ENCODE measurements at regions not wholly inside any gene's neighbourhood (a gene's known extent, or its start where the extent isn't known, plus 50 kb on each side); places are given as distances from the start of the nearest gene placed in this dataset.

GRCh38 chr9:74333384-74334032 lies 163.6 kb upstream of the RORB start:
- TF ChIP-seq ZFX (IDR thresholded peaks at IDR 0.05) = no peak
- TF ChIP-seq, protein P1, sequence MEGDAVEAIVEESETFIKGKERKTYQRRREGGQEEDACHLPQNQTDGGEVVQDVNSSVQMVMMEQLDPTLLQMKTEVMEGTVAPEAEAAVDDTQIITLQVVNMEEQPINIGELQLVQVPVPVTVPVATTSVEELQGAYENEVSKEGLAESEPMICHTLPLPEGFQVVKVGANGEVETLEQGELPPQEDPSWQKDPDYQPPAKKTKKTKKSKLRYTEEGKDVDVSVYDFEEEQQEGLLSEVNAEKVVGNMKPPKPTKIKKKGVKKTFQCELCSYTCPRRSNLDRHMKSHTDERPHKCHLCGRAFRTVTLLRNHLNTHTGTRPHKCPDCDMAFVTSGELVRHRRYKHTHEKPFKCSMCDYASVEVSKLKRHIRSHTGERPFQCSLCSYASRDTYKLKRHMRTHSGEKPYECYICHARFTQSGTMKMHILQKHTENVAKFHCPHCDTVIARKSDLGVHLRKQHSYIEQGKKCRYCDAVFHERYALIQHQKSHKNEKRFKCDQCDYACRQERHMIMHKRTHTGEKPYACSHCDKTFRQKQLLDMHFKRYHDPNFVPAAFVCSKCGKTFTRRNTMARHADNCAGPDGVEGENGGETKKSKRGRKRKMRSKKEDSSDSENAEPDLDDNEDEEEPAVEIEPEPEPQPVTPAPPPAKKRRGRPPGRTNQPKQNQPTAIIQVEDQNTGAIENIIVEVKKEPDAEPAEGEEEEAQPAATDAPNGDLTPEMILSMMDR (conservative IDR thresholded peaks at IDR 0.05) = no peak
- H3K27ac ChIP-seq = no peak overlapping the region

- H3K27ac ChIP-seq = no peak overlapping the region
- no peak for TF ChIP-seq ZFX (IDR thresholded peaks at IDR 0.05)
- TF ChIP-seq, protein P1 (conservative IDR thresholded peaks at IDR 0.05) = no peak
These were observed 162.9 kb upstream of the RORB start for GRCh38 chr9:74334271-74334670.

- no peak overlapping the region for H3K27ac ChIP-seq
- TF ChIP-seq, protein P1 (conservative IDR thresholded peaks at IDR 0.05) = no peak
- no peak for TF ChIP-seq ZFX (IDR thresholded peaks at IDR 0.05)
These were observed 161.0 kb upstream of the RORB start for GRCh38 chr9:74336161-74336560.

- no peak overlapping the region for H3K27ac ChIP-seq
- TF ChIP-seq, protein P1 (conservative IDR thresholded peaks at IDR 0.05) = no peak
- no peak for TF ChIP-seq ZFX (IDR thresholded peaks at IDR 0.05)
These were observed 148.4 kb upstream of the RORB start for GRCh38 chr9:74348777-74349176.

DNA sequence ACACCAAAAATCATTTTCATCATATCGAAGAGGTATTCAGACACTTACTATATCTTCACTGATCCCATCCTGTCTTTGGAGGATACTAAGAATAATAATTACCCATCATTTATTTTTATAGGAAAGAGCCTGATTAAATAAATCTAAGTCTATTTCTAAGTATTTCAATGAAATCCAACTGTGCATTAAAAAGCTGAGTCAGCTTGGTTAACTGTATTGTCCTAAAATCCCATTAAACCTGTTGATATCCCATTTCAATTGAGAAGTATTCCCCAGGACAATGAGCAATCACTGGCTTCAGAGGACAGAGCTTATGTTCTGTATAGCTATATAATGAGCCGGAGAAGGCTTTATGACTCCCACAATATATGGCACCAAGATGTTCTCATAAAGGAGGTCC lies 142.0 kb upstream of the RORB start:
- TF ChIP-seq, protein P1 (conservative IDR thresholded peaks at IDR 0.05) = no peak
- TF ChIP-seq ZFX (IDR thresholded peaks at IDR 0.05) = no peak
- H3K27ac ChIP-seq = no peak overlapping the region

DNA sequence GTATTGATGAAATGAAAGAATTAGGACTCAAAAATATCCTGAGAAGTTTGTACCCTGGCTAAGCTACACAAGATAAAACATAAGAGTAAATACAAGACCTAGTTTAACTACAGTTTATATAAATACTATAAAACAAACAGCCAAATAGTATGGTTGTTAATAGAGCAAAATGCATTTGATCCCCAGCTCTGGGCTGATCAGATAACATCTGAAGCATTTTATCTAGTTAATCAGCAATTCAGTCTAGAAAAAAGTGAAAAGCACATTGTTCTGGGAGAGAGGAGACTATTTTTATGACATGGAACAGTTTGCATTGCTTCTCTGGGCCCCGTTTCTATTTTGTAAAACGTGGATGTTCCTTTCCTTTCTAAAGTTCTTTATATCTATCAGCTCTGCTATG lies 139.6 kb upstream of the RORB start:
- TF ChIP-seq, protein P1 (conservative IDR thresholded peaks at IDR 0.05) = no peak
- TF ChIP-seq ZFX (IDR thresholded peaks at IDR 0.05) = no peak
- H3K27ac ChIP-seq = no peak overlapping the region

GRCh38 chr9:74358959-74359358 lies 138.2 kb upstream of the RORB start:
- no peak overlapping the region for H3K27ac ChIP-seq
- TF ChIP-seq, protein P1 (conservative IDR thresholded peaks at IDR 0.05) = no peak
- TF ChIP-seq ZFX (IDR thresholded peaks at IDR 0.05) = no peak

Data from C4-2B (cell line).